T-helper 2 cell (primary cell): ENCODE measurements at regions not wholly inside any gene's neighbourhood (a gene's known extent, or its start where the extent isn't known, plus 50 kb on each side); places are given as distances from the start of the nearest gene placed in this dataset.
A peak's percentile ranks its signal among the peaks of the same experiment; 100 is the strongest.
"Not testable (repeated sequence)": the region's sequence is repeated elsewhere in the genome, so short reads cannot be mapped to it uniquely, and the experiment has no call there.

Experiments used
- DNase-seq, 5 experiments: peaks; one replicate each; pipeline versions ENCODE4 v3.0.0 to v3.0.0-alpha.2; 2012 to 2022

- DNase-seq = peak in 1 of 5 experiments; percentile 23
These were observed 52.8 kb upstream of the SRSF6 start for GRCh38 chr20:43404878-43405277.

GRCh38 chr20:43400882-43401281 lies 56.8 kb upstream of the SRSF6 start:
- DNase-seq = not testable (repeated sequence)

- no peak for DNase-seq
These were observed 58.9 kb upstream of the SRSF6 start for GRCh38 chr20:43398676-43399324.

- no peak for DNase-seq
These were observed 60.5 kb upstream of the SRSF6 start for GRCh38 chr20:43397147-43397546.

GRCh38 chr20:43393052-43393451 lies 64.6 kb upstream of the SRSF6 start:
- no peak for DNase-seq

- no peak for DNase-seq
These were observed 65.1 kb upstream of the SRSF6 start for GRCh38 chr20:43392561-43392960.

- no peak for DNase-seq
These were observed 67.7 kb upstream of the SRSF6 start for GRCh38 chr20:43389839-43390626.

- DNase-seq = no peak
These were observed 68.5 kb upstream of the SRSF6 start for GRCh38 chr20:43389211-43389610.

- DNase-seq = no peak
These were observed 69.3 kb upstream of the SRSF6 start for GRCh38 chr20:43388268-43389002.

GRCh38 chr20:43387737-43388136 lies 70.0 kb upstream of the SRSF6 start:
- DNase-seq = no peak

GRCh38 chr20:43386878-43387277 lies 70.8 kb upstream of the SRSF6 start:
- no peak for DNase-seq

- no peak for DNase-seq
These were observed 71.8 kb upstream of the SRSF6 start for GRCh38 chr20:43385914-43386313.

GRCh38 chr20:43384101-43384940 lies 73.4 kb upstream of the SRSF6 start:
- no peak for DNase-seq

GRCh38 chr20:43383026-43383795 lies 74.5 kb upstream of the SRSF6 start:
- no peak for DNase-seq

GRCh38 chr20:43382135-43382534 lies 75.6 kb upstream of the SRSF6 start:
- DNase-seq = not testable (repeated sequence)

GRCh38 chr20:43381533-43381932 lies 76.2 kb upstream of the SRSF6 start:
- DNase-seq = not testable (repeated sequence)

- DNase-seq = no peak
These were observed 78.3 kb upstream of the SRSF6 start for GRCh38 chr20:43379239-43379917.

- no peak for DNase-seq
These were observed 80.9 kb upstream of the SRSF6 start for GRCh38 chr20:43376831-43377230.

- DNase-seq = no peak
These were observed 82.1 kb upstream of the SRSF6 start for GRCh38 chr20:43375591-43375990.

- DNase-seq = no peak
These were observed 85.6 kb upstream of the SRSF6 start for GRCh38 chr20:43372051-43372450.

- DNase-seq = no peak
These were observed 92.0 kb upstream of the SRSF6 start for GRCh38 chr20:43365691-43366090.
